IMR-90 (cell line): ENCODE measurements at regions not wholly inside any gene's neighbourhood (a gene's known extent, or its start where the extent isn't known, plus 50 kb on each side); places are given as distances from the start of the nearest gene placed in this dataset.

Experiments
- ATAC-seq: fragments of 200-7000 bp; cut with Tn5 transposase; 2 replicates; pipeline ENCODE4 v1.9.1; 2020; ENCODE audit warnings: low read depth, mild to moderate bottlenecking, moderate library complexity
- BruUV-seq: library from RNA; stranded (reverse); fragments of 400-500 nt; replicated peaks from 2 replicates; lab custom pipeline; 2021; lab: Mats Ljungman, UMichigan
- CTCF ChIA-PET: fragments of 300-600 bp; formaldehyde crosslinking; extraction: SDS; loops from one replicate; lab custom pipeline; 2021; ENCODE audit warnings: antibody characterized with exemption; lab: Yijun Ruan, JAX
- POLR2A ChIA-PET: fragments of 300-600 bp; sonication (Branson Sonifier 250); formaldehyde crosslinking; loops from one replicate; lab custom pipeline; 2022; ENCODE audit warnings: antibody characterized with exemption; ENCODE audit not compliant: unreplicated experiment; lab: Charles Lee
- DNase-seq: peaks from one replicate; pipeline ENCODE4 v3.0.0; 2013
- H2AFZ ChIP-seq: replicated peaks from 2 replicates; pipeline ENCODE3; 2013; ENCODE audit warnings: low read length, mild to moderate bottlenecking; ENCODE audit not compliant: poor library complexity
- H2AK5ac ChIP-seq: 2 replicates; pipeline ENCODE4 v1.6.1; 2013; ENCODE audit warnings: low read depth, low read length, inconsistent platforms
- H2AK9ac ChIP-seq: replicated peaks from 2 replicates; pipeline ENCODE3; 2013; ENCODE audit warnings: mild to moderate bottlenecking, low read depth, low read length, moderate library complexity; ENCODE audit not compliant: poor library complexity
- H2BK120ac ChIP-seq: 2 replicates; pipeline ENCODE4 v1.6.1; 2013; ENCODE audit warnings: low read depth, low read length, inconsistent platforms
- H2BK15ac ChIP-seq: 3 replicates; pipeline ENCODE4 v1.6.1; 2013; ENCODE audit warnings: low read depth, low read length, inconsistent platforms
- H2BK20ac ChIP-seq: 2 replicates; pipeline ENCODE4 v1.6.1; 2013; ENCODE audit warnings: low read depth, mild to moderate bottlenecking, inconsistent platforms, low read length, moderate library complexity
- H2BK5ac ChIP-seq: 2 replicates; pipeline ENCODE4 v1.6.1; 2013; ENCODE audit warnings: mild to moderate bottlenecking, low read depth, low read length, inconsistent platforms; ENCODE audit not compliant: poor library complexity, severe bottlenecking
- H3K14ac ChIP-seq: replicated peaks from 2 replicates; pipeline ENCODE4 v1.6.1; 2013; ENCODE audit warnings: low read depth, low read length, inconsistent platforms
- H3K18ac ChIP-seq: 2 replicates; pipeline ENCODE4 v1.6.1; 2013; ENCODE audit warnings: low read depth, low read length, control low read depth
- H3K23ac ChIP-seq: 2 replicates; pipeline ENCODE4 v1.6.1; 2013; ENCODE audit warnings: low read depth, low read length, inconsistent platforms
- H3K27ac ChIP-seq: 2 replicates; pipeline ENCODE4 v1.5.1; 2013; ENCODE audit warnings: mild to moderate bottlenecking, control low read depth, low read length; ENCODE audit not compliant: insufficient read depth
- H3K27me3 ChIP-seq: 2 replicates; pipeline ENCODE4 v1.6.1; 2013; ENCODE audit warnings: low read length; ENCODE audit not compliant: control insufficient read depth, insufficient read depth
- H3K36me3 ChIP-seq: 2 replicates; pipeline ENCODE4 v1.6.1; 2013; ENCODE audit warnings: low read length, mixed read lengths; ENCODE audit not compliant: control insufficient read depth, insufficient read depth
- H3K4ac ChIP-seq: 2 replicates; pipeline ENCODE4 v1.6.1; 2013; ENCODE audit warnings: low read depth, low read length, inconsistent platforms
- H3K4me1 ChIP-seq: 2 replicates; pipeline ENCODE4 v1.6.1; 2013; ENCODE audit warnings: low read length, mixed read lengths; ENCODE audit not compliant: control insufficient read depth, insufficient read depth
- H3K4me2 ChIP-seq: 2 replicates; pipeline ENCODE4 v1.6.1; 2013; ENCODE audit warnings: low read depth, mild to moderate bottlenecking, control low read depth, low read length, moderate library complexity
- H3K4me3 ChIP-seq: 2 replicates; pipeline ENCODE4 v1.5.1; 2013; ENCODE audit warnings: low read depth, mild to moderate bottlenecking, control low read depth, low read length, moderate library complexity; ENCODE audit not compliant: insufficient read depth
- H3K56ac ChIP-seq: 2 replicates; pipeline ENCODE4 v1.6.1; 2013; ENCODE audit warnings: low read length, inconsistent platforms; ENCODE audit not compliant: insufficient read depth; ENCODE audit errors: extremely low read depth
- H3K79me1 ChIP-seq, 2 experiments: 2 replicates each; pipeline ENCODE4 v1.6.1; 2013; ENCODE audit warnings: low read length in 2 of 2, inconsistent platforms in 1 of 2, low read depth in 1 of 2
- H3K9ac ChIP-seq: 2 replicates; pipeline ENCODE4 v1.6.1; 2013; ENCODE audit warnings: low read depth, low read length, control low read depth
- H3K9me1 ChIP-seq: 2 replicates; pipeline ENCODE4 v1.6.1; 2013; ENCODE audit warnings: low read length, inconsistent platforms; ENCODE audit not compliant: insufficient read depth
- H3K9me3 ChIP-seq: 2 replicates; pipeline ENCODE4 v1.6.1; 2013; ENCODE audit warnings: low read length; ENCODE audit not compliant: control insufficient read depth, insufficient read depth
- H4K20me1 ChIP-seq: 2 replicates; pipeline ENCODE4 v1.6.1; 2013; ENCODE audit warnings: low read length, inconsistent platforms; ENCODE audit not compliant: insufficient read depth
- H4K5ac ChIP-seq: 2 replicates; pipeline ENCODE4 v1.6.1; 2013; ENCODE audit warnings: mild to moderate bottlenecking, low read depth, low read length, control low read depth
- H4K8ac ChIP-seq, 2 experiments: 2 replicates each; pipeline ENCODE4 v1.6.1; 2013; ENCODE audit warnings: low read depth in 2 of 2, low read length in 2 of 2, control low read depth in 1 of 2, inconsistent platforms in 1 of 2
- H4K91ac ChIP-seq: 2 replicates; pipeline ENCODE4 v1.6.1; 2013; ENCODE audit warnings: low read depth, low read length, inconsistent platforms; ENCODE audit not compliant: insufficient read depth
- BHLHE40 ChIP-seq: fragments of 150-350 bp; IDR thresholded peaks from 2 replicates; pipeline ENCODE4 v1.6.1; 2016; ENCODE audit warnings: mild to moderate bottlenecking, low read depth, low read length
- CEBPB ChIP-seq: IDR thresholded peaks from 2 replicates; pipeline ENCODE4 v1.6.1; 2012; ENCODE audit warnings: low read depth, low read length, improper control_type of control experiment
- CHD1 ChIP-seq: IDR thresholded peaks from 2 replicates; pipeline ENCODE4 v1.6.1; 2012; ENCODE audit warnings: low read depth, low read length, improper control_type of control experiment
- ELK1 ChIP-seq: fragments of 150-350 bp; IDR thresholded peaks from 2 replicates; pipeline ENCODE4 v1.6.1; 2016; ENCODE audit warnings: low read depth, mild to moderate bottlenecking, low read length, moderate library complexity, borderline replicate concordance
- FOS ChIP-seq: fragments of 150-350 bp; IDR thresholded peaks from 2 replicates; pipeline ENCODE4 v1.6.1; 2016; ENCODE audit warnings: low read depth, low read length
- MAFK ChIP-seq: IDR thresholded peaks from 2 replicates; pipeline ENCODE4 v1.6.1; 2012; ENCODE audit warnings: low read depth, low read length, improper control_type of control experiment
- MAZ ChIP-seq: IDR thresholded peaks from 2 replicates; pipeline ENCODE4 v1.6.1; 2012; ENCODE audit warnings: low read depth, mild to moderate bottlenecking, low read length, improper control_type of control experiment, moderate library complexity, borderline replicate concordance
- MXI1 ChIP-seq: IDR thresholded peaks from 2 replicates; pipeline ENCODE4 v1.6.1; 2012; ENCODE audit warnings: low read depth, mild to moderate bottlenecking, low read length, moderate library complexity, borderline replicate concordance
- NFE2L2 ChIP-seq: fragments of 150-350 bp; IDR thresholded peaks from 2 replicates; pipeline ENCODE4 v1.6.1; 2016; ENCODE audit warnings: low read depth, mild to moderate bottlenecking, low read length
- POLR2A ChIP-seq: IDR thresholded peaks from 2 replicates; pipeline ENCODE4 v1.6.1; 2012; ENCODE audit warnings: mild to moderate bottlenecking, low read depth, low read length
- RAD21 ChIP-seq: IDR thresholded peaks from 2 replicates; pipeline ENCODE4 v1.6.1; 2012; ENCODE audit warnings: low read length, improper control_type of control experiment
- RCOR1 ChIP-seq: IDR thresholded peaks from 2 replicates; pipeline ENCODE4 v1.6.1; 2012; ENCODE audit warnings: mild to moderate bottlenecking, low read length, improper control_type of control experiment; ENCODE audit not compliant: insufficient replicate concordance
- RFX5 ChIP-seq: IDR thresholded peaks from 2 replicates; pipeline ENCODE4 v1.8.0; 2012; ENCODE audit warnings: low read depth, mild to moderate bottlenecking, low read length, moderate library complexity
- SMC3 ChIP-seq: fragments of 150-350 bp; IDR thresholded peaks from 2 replicates; pipeline ENCODE4 v1.6.1; 2016; ENCODE audit warnings: low read depth, mild to moderate bottlenecking, antibody characterized with exemption, low read length, moderate library complexity
- dilution Hi-C: fragments of 300-500 bp; cut with HindIII; formaldehyde crosslinking; loops from one replicate; pipeline ENCODE4 v1.14.3; 2018; ENCODE audit warnings: low sequenced_read_pairs; ENCODE audit not compliant: unreplicated experiment
- in situ Hi-C: fragments of 300-500 bp; cut with MboI; formaldehyde crosslinking; loops from 3 replicates; pipeline ENCODE4 v1.14.3; 2019; ENCODE audit warnings: low sequenced_read_pairs, inconsistent platforms, mixed read lengths
- intact Hi-C: fragments of 100-400 bp; cut with micrococcal nuclease; formaldehyde crosslinking; loops from 2 replicates; pipeline ENCODE4 v1.10.0; 2022
- TF ChIP-seq, protein P1 (sequence below): fragments of 150-350 bp; IDR thresholded peaks from 2 replicates; pipeline ENCODE4 v1.6.1; 2017; ENCODE audit warnings: mild to moderate bottlenecking, antibody characterized with exemption, low read length, low read depth
- TF ChIP-seq, protein P2 (sequence below): conservative IDR thresholded peaks from 2 replicates; pipeline ENCODE4 v1.5.1; 2012; ENCODE audit warnings: mild to moderate bottlenecking, low read depth, low read length, improper control_type of control experiment

GRCh38 chr9:106745876-106746275 lies 117.1 kb upstream of the ZNF462 start:
- ATAC-seq (no peak), DNase-seq (no peak)
- CTCF ChIA-PET: no interaction called here
- intact Hi-C loops: no loop called here
- Histone ChIP-seq H2AK9ac (no peak overlapping the region), H3K4ac (no peak overlapping the region), H3K36me3 (no peaks in the 10 kb centered on the region), H3K27ac (no peak overlapping the region), H3K9ac (no peak overlapping the region), H3K4me3 (no peak overlapping the region), H3K4me2 (no peak overlapping the region), H3K56ac (no peak overlapping the region), H3K18ac (no peak overlapping the region), H4K20me1 (no peaks in the 10 kb centered on the region), H2BK15ac (no peak overlapping the region), H2BK20ac (no peak overlapping the region), H2AFZ (no peak overlapping the region), H3K23ac (no peak overlapping the region), H4K5ac (no peak overlapping the region), H3K9me3 (no peaks in the 10 kb centered on the region), H2BK120ac (no peak overlapping the region), H2AK5ac (no peak overlapping the region), H4K8ac (no peak overlapping the region), H3K27me3 (no peaks in the 10 kb centered on the region; the same call in 1 of the 2 replicates), H3K9me1 (no peaks in the 10 kb centered on the region), H3K14ac (no peak overlapping the region), H2BK5ac (no peak overlapping the region), H4K91ac (no peak overlapping the region), H3K79me1 (no peaks in the 10 kb centered on the region), H3K4me1 (no peaks in the 10 kb centered on the region)
- TF ChIP-seq BHLHE40 (no peak), CHD1 (no peak), RAD21 (no peak), SMC3 (no peak), RFX5 (no peak), ELK1 (no peak), NFE2L2 (no peak), MAZ (no peak), CEBPB (no peak), MXI1 (no peak), RCOR1 (no peak), POLR2A (no peak), FOS (no peak), MAFK (no peak)
- TF ChIP-seq, protein P1, sequence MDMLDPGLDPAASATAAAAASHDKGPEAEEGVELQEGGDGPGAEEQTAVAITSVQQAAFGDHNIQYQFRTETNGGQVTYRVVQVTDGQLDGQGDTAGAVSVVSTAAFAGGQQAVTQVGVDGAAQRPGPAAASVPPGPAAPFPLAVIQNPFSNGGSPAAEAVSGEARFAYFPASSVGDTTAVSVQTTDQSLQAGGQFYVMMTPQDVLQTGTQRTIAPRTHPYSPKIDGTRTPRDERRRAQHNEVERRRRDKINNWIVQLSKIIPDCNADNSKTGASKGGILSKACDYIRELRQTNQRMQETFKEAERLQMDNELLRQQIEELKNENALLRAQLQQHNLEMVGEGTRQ: no peak
- TF ChIP-seq, protein P2, sequence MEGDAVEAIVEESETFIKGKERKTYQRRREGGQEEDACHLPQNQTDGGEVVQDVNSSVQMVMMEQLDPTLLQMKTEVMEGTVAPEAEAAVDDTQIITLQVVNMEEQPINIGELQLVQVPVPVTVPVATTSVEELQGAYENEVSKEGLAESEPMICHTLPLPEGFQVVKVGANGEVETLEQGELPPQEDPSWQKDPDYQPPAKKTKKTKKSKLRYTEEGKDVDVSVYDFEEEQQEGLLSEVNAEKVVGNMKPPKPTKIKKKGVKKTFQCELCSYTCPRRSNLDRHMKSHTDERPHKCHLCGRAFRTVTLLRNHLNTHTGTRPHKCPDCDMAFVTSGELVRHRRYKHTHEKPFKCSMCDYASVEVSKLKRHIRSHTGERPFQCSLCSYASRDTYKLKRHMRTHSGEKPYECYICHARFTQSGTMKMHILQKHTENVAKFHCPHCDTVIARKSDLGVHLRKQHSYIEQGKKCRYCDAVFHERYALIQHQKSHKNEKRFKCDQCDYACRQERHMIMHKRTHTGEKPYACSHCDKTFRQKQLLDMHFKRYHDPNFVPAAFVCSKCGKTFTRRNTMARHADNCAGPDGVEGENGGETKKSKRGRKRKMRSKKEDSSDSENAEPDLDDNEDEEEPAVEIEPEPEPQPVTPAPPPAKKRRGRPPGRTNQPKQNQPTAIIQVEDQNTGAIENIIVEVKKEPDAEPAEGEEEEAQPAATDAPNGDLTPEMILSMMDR: no peak
- dilution Hi-C loops: no loop called here
- BruUV-seq: no TSS peak
- POLR2A ChIA-PET: no interaction called here
- in situ Hi-C loops: no loop called here
